NCI-H345 treated with DMSO at 0.1 percent for 48 hours (cell line): ENCODE measurements at regions not wholly inside any gene's neighbourhood (a gene's known extent, or its start where the extent isn't known, plus 50 kb on each side); places are given as distances from the start of the nearest gene placed in this dataset.
"Not testable (repeated sequence)": the region's sequence is repeated elsewhere in the genome, so short reads cannot be mapped to it uniquely, and the experiment has no call there.

ENCODE experiments used
- DNase-seq: peaks from one replicate; lab custom pipeline; 2025; ENCODE audit not compliant: unreplicated experiment; lab: John Stamatoyannopoulos, UW

GRCh38 chr15:57875347-57875746, 168.8 kb downstream of the POLR2M start:
- DNase-seq, result no peak

- DNase-seq, result no peak
Measured at GRCh38 chr15:57878573-57878972, 172.1 kb downstream of the POLR2M start.

- DNase-seq, result no peak
Measured at GRCh38 chr15:57881361-57881760, 174.8 kb downstream of the POLR2M start.

- DNase-seq, result no peak
Measured at GRCh38 chr15:57881972-57882371, 175.5 kb downstream of the POLR2M start.

- no peak for DNase-seq
Measured at GRCh38 chr15:57883701-57884100, 177.2 kb downstream of the POLR2M start.

GRCh38 chr15:57884936-57885335, 178.4 kb downstream of the POLR2M start:
- DNase-seq, result no peak

GRCh38 chr15:57885435-57885834, 178.9 kb downstream of the POLR2M start:
- DNase-seq, result no peak

GRCh38 chr15:57887825-57888224, 177.7 kb downstream of the ALDH1A2 start:
- no peak for DNase-seq

- no peak for DNase-seq
Measured at GRCh38 chr15:57890351-57890750, 175.2 kb downstream of the ALDH1A2 start.

- no peak for DNase-seq
Measured at GRCh38 chr15:57890878-57891277, 174.6 kb downstream of the ALDH1A2 start.

- no peak for DNase-seq
Measured at GRCh38 chr15:57892181-57892580, 173.3 kb downstream of the ALDH1A2 start.

GRCh38 chr15:57893040-57893439, 172.5 kb downstream of the ALDH1A2 start:
- DNase-seq, result no peak

GRCh38 chr15:57895291-57895690, 170.2 kb downstream of the ALDH1A2 start:
- DNase-seq, result no peak

GRCh38 chr15:57896114-57896513, 169.4 kb downstream of the ALDH1A2 start:
- no peak for DNase-seq

- not testable (repeated sequence) for DNase-seq
Measured at GRCh38 chr15:57896899-57897298, 168.6 kb downstream of the ALDH1A2 start.

- no peak for DNase-seq
Measured at GRCh38 chr15:57897870-57898269, 167.6 kb downstream of the ALDH1A2 start.

GRCh38 chr15:57902155-57902554, 163.4 kb downstream of the ALDH1A2 start:
- DNase-seq, result no peak
